Esophagus (tissue), 2 donors: ENCODE measurements at regions not wholly inside any gene's neighbourhood (a gene's known extent, or its start where the extent isn't known, plus 50 kb on each side); places are given as distances from the start of the nearest gene placed in this dataset.

ENCODE experiments used
- H3K27ac ChIP-seq, 2 donors: one replicate each; pipeline ENCODE4 v1.5.1; 2013; ENCODE audit warnings: low read depth in 2 of 2, mild to moderate bottlenecking in 2 of 2, inconsistent platforms in 1 of 2, low read length in 1 of 2, moderate library complexity in 1 of 2
- H3K27me3 ChIP-seq, 2 donors: one replicate each; pipeline ENCODE4 v1.6.1; 2013; ENCODE audit warnings: low read length in 2 of 2, control low read depth in 1 of 2, mild to moderate bottlenecking in 1 of 2; ENCODE audit not compliant: insufficient read depth in 2 of 2, control insufficient read depth in 1 of 2
- H3K36me3 ChIP-seq, 2 donors: one replicate each; pipeline ENCODE4 v1.6.1; 2013; ENCODE audit warnings: low read length in 1 of 2; ENCODE audit not compliant: control insufficient read depth in 2 of 2, insufficient read depth in 2 of 2
- H3K4me1 ChIP-seq, 2 donors: one replicate each; pipeline ENCODE4 v1.6.1; 2013; ENCODE audit warnings: low read length in 1 of 2; ENCODE audit not compliant: control insufficient read depth in 2 of 2, insufficient read depth in 2 of 2
- H3K4me3 ChIP-seq, 2 donors: one replicate each; pipeline ENCODE4 v1.5.1; 2013; ENCODE audit warnings: low read length in 2 of 2, mild to moderate bottlenecking in 2 of 2, low read depth in 1 of 2, moderate library complexity in 1 of 2
- H3K9me3 ChIP-seq, 2 donors: one replicate each; pipeline ENCODE4 v1.6.1; 2013; ENCODE audit warnings: mild to moderate bottlenecking in 2 of 2, low read depth in 1 of 2, low read length in 1 of 2, moderate library complexity in 1 of 2; ENCODE audit not compliant: control insufficient read depth in 2 of 2, insufficient read depth in 1 of 2
- WGBS, 2 donors: extraction: QIAGEN DNeasy Blood & Tissue Kit; methylation state at CpG; one replicate each; pipeline ENCODE4 v1.1.7; 2013; 5-methylcytosine and 5-hydroxymethylcytosine counted together
- donor health status: healthy with polysubstance abuse.
- donor health status: Bipolar disorder and iron deficiency.

- Histone ChIP-seq H3K4me1 (no peaks in the 10 kb centered on the region), H3K27ac (no peak overlapping the region), H3K4me3 (no peak overlapping the region), H3K36me3 (no peaks in the 10 kb centered on the region), H3K27me3 (no peaks in the 10 kb centered on the region), H3K9me3 (no peaks in the 10 kb centered on the region)
- 96 to 97% methylated on average over 4 of the region's 4 CpGs for WGBS, 2 donors
Measured at GRCh38 chr1:243933495-243933894, 83.5 kb upstream of the AKT3 start.

GRCh38 chr1:243931957-243932356, 81.9 kb upstream of the AKT3 start:
- no peaks in the 10 kb centered on the region for H3K36me3 ChIP-seq
- no peak overlapping the region for H3K4me3 ChIP-seq
- no peaks in the 10 kb centered on the region for H3K4me1 ChIP-seq
- no peaks in the 10 kb centered on the region for H3K27me3 ChIP-seq
- 84 to 85% methylated on average over 4 of the region's 4 CpGs for WGBS, 2 donors
- no peak overlapping the region for H3K27ac ChIP-seq
- H3K9me3 ChIP-seq = no peaks in the 10 kb centered on the region

GRCh38 chr1:243930822-243931671, 81.0 kb upstream of the AKT3 start:
- Histone ChIP-seq H3K27ac (no peak overlapping the region), H3K27me3 (no peaks in the 10 kb centered on the region), H3K9me3 (no peaks in the 10 kb centered on the region), H3K36me3 (no peaks in the 10 kb centered on the region), H3K4me3 (no peak overlapping the region), H3K4me1 (no peaks in the 10 kb centered on the region)
- WGBS, 2 donors = 21 to 31% methylated on average over 21 to 24 of the region's 24 CpGs

GRCh38 chr1:243927381-243927780, 77.3 kb upstream of the AKT3 start:
- Histone ChIP-seq H3K27ac (no peak overlapping the region), H3K9me3 (no peaks in the 10 kb centered on the region), H3K36me3 (no peaks in the 10 kb centered on the region), H3K4me3 (no peak overlapping the region), H3K27me3 (no peaks in the 10 kb centered on the region), H3K4me1 (no peaks in the 10 kb centered on the region)
- WGBS, 2 donors = 72 to 80% methylated on average over 2 of the region's 2 CpGs

GRCh38 chr1:243926803-243927245, 76.8 kb upstream of the AKT3 start:
- Histone ChIP-seq H3K27ac (no peak overlapping the region), H3K27me3 (no peaks in the 10 kb centered on the region), H3K4me3 (no peak overlapping the region), H3K4me1 (no peaks in the 10 kb centered on the region), H3K9me3 (no peaks in the 10 kb centered on the region), H3K36me3 (no peaks in the 10 kb centered on the region)
- 51 to 55% methylated on average over 6 of the region's 6 CpGs for WGBS, 2 donors

GRCh38 chr1:243926299-243926698, 76.3 kb upstream of the AKT3 start:
- Histone ChIP-seq H3K4me3 (no peak overlapping the region), H3K36me3 (no peaks in the 10 kb centered on the region), H3K4me1 (no peaks in the 10 kb centered on the region), H3K27me3 (no peaks in the 10 kb centered on the region), H3K9me3 (no peaks in the 10 kb centered on the region), H3K27ac (no peak overlapping the region)
- WGBS, 2 donors = 84 to 87% methylated on average over 8 of the region's 8 CpGs

- Histone ChIP-seq H3K36me3 (no peaks in the 10 kb centered on the region), H3K27ac (no peak overlapping the region), H3K4me1 (no peaks in the 10 kb centered on the region), H3K27me3 (no peaks in the 10 kb centered on the region), H3K9me3 (no peaks in the 10 kb centered on the region), H3K4me3 (no peak overlapping the region)
- WGBS, 2 donors = 55 to 63% methylated on average over 11 of the region's 11 CpGs
Measured at GRCh38 chr1:243924588-243925349, 74.7 kb upstream of the AKT3 start.

- no peak overlapping the region for H3K4me3 ChIP-seq
- H3K36me3 ChIP-seq = no peaks in the 10 kb centered on the region
- WGBS, 2 donors = 60 to 65% methylated on average over 3 of the region's 3 CpGs
- H3K27ac ChIP-seq = no peak overlapping the region
- H3K9me3 ChIP-seq = no peaks in the 10 kb centered on the region
- H3K4me1 ChIP-seq = no peaks in the 10 kb centered on the region
- no peaks in the 10 kb centered on the region for H3K27me3 ChIP-seq
Measured at GRCh38 chr1:243924188-243924587, 74.1 kb upstream of the AKT3 start.

GRCh38 chr1:243923292-243924171, 73.5 kb upstream of the AKT3 start:
- WGBS, 2 donors = 90% methylated on average over 13 of the region's 13 CpGs
- Histone ChIP-seq H3K27me3 (no peaks in the 10 kb centered on the region), H3K36me3 (no peaks in the 10 kb centered on the region), H3K27ac (no peak overlapping the region), H3K4me3 (no peak overlapping the region), H3K4me1 (no peaks in the 10 kb centered on the region), H3K9me3 (no peaks in the 10 kb centered on the region)
